NCI-H345 treated with DMSO at 0.1 percent for 48 hours (cell line): ENCODE measurements at regions not wholly inside any gene's neighbourhood (a gene's known extent, or its start where the extent isn't known, plus 50 kb on each side); places are given as distances from the start of the nearest gene placed in this dataset.
A peak's percentile ranks its signal among the peaks of the same experiment; 100 is the strongest.

Experiments used
- DNase-seq: peaks from one replicate; lab custom pipeline; 2025; ENCODE audit not compliant: unreplicated experiment; lab: John Stamatoyannopoulos, UW

DNA sequence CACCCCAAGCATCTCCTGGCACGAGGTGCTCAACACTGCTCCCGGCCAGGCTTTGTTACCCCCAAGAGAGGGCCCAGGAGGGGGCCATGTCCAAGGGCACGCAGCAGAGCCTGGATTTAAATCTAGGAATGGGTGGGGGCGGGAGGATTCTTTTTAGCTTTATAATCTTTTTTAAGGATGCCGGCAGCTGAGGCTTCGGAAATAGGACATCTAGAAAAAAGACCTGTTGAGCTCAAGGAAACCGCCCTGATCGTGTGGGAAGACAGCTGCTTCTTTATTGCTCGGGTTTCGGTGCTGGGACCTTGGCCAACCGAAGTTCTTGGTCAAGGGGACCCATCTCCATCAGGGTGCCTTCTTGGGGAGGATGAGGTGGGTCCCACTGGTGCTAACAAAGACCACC lies 317.9 kb downstream of the CTTN start:
- DNase-seq, result no peak

- no peak for DNase-seq
These were observed 318.9 kb downstream of the CTTN start for GRCh38 chr11:70716986-70717775.

- DNase-seq, result no peak
These were observed 319.7 kb downstream of the CTTN start for GRCh38 chr11:70717936-70718595.

DNA sequence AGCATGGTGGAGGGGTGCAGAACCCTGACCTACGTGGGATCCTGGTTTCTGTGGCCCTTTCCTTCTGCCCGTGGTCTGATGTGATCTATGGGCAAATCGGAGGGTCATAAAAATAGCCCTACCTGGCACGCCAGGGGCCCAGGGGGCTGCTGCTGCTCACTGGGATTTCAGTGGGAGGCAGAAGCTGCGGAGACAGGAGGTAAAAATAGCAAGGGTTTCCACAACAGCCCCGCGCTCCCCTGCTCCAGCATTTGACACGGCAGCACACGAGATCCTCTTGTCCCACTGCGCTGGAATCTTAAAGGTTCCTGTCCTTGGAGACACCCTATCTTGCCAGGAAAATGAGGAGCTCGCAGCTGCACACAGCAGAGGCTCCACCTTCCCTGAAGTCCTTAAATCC lies 321.2 kb downstream of the CTTN start:
- DNase-seq, result no peak

GRCh38 chr11:70720281-70720680 lies 322.0 kb downstream of the CTTN start:
- DNase-seq, result no peak

DNA sequence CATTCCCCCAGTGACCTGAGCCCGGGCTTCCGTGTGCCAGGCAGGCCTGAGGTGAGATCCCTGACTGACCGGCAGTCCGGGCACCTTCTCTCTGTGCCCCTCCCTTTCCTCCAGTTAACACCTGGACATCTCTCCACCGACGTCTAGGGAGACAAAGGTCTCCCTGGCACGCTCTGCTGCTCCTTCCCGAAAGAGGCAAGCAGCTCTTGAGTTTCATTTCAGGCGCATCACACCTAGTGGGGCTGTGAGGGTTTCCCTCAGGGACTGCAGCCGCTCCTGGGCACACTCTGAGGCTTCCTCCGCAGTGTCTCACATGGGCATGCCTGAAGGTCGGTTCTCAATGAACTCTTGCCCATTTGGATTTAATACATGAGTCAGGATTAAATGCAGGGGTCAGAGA lies 322.7 kb downstream of the CTTN start:
- peak; percentile 17 for DNase-seq

GRCh38 chr11:70725278-70725677 lies 326.9 kb downstream of the CTTN start:
- DNase-seq, result no peak

- DNase-seq, result no peak
These were observed 327.4 kb downstream of the CTTN start for GRCh38 chr11:70725739-70726138.

DNA sequence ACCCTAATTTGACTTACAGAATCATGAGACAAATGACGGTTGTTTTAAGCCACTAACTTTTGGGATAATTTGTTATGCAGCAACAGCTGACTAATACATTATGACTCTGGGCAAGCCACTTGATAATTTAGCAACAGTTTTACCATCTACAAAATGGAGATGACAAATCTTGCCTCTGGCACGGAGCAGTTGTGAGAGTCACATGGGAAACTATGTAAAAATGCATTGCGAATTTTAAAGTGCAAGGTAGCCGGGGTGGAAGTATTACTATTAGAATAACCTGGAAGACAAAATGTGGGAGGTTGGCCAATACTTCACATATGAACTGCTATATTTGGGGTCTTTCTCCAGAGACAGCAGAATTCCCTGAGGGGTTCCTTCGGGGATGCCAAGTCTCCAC lies 328.7 kb downstream of the CTTN start:
- DNase-seq, result no peak

DNA sequence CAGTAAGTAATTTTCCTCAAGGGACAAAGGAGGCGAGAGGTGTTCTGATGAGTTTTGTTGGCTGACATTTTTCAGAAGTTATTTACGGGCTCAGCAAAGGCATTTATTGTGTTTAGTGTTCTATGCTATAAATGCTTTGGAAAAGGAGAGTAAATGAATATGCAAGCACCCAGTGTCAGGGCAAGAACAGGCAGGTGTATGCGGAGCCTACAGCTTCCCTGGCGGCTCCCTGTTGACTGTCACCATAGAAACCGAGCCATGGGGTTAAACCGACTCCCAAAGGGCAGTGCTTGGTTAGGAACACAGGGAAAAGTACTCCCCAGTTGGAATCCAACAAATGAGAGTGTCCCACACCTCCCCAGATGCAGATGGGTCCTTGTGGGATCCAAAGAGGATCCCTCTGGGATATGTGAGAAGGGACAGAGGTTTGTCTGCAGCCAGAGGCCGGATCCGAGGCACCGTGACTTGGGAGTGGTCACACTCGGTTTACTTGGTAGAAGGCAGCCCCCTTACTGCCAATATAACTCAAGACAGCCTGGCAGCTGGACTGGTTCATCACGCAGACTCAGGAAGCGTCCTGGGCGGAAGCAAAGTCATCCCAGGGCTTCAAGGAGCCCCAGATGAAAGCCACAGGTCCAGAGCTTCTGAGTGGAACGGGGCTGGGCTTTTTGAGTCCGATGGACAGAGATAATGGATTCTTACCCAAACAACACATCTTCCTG lies 329.7 kb downstream of the CTTN start:
- DNase-seq, result peak; percentile 52

DNA sequence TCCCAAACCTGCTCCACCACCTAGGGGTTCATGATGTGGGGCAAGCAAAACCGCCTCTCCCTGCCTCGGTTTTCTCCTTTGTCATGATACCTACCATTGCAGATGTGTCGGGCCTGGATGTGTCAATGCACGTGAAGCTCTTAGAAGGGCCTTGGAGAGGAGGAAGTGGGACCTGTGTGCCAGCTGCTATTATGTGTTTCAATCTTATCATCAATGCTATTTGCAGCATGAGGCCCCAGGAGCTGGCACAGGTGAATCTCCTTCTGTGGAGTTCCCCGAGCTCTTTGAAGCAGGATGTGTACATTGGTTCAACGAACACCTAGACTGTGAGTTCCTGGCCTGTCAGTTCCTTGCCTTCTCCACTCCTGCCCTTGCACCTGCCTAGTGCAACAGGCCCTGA lies 331.6 kb downstream of the CTTN start:
- no peak for DNase-seq

- no peak for DNase-seq
These were observed 332.1 kb downstream of the CTTN start for GRCh38 chr11:70730411-70730810.

DNA sequence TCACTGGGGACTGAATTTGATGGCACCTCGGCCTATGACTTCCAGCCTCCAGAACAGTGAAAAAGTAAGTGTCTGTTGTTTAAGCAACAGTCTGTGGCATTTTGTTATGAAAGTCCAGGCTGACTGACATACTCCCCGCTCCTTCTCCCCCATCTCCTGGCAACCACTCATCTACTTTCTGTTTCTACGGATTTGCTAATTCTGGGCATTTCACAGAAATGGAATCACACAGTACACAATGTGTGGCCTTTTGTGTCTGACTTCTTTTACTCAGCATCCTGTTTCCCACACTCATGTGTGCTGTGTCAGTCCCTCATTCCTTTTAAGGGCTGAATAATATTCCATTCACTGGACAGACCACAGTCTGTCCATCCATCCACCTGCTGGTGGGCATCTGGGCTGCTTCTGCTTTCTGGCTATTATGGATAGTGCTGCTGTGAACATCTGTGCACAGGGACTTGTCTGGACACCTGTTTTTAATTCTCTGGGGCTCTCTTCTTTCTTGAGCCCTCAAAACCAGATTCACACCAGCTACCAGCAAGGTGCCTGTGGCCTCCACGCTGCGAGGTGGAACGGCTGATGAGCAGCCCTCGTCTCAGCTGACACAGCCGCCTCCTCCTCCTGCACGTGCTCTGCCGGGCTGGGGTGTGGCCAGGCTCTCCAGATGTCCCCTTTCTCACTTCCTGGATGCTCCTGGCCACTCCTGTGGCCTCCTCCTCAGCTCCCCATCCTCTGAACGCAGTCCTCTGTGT lies 333.1 kb downstream of the CTTN start:
- DNase-seq, result no peak

DNA sequence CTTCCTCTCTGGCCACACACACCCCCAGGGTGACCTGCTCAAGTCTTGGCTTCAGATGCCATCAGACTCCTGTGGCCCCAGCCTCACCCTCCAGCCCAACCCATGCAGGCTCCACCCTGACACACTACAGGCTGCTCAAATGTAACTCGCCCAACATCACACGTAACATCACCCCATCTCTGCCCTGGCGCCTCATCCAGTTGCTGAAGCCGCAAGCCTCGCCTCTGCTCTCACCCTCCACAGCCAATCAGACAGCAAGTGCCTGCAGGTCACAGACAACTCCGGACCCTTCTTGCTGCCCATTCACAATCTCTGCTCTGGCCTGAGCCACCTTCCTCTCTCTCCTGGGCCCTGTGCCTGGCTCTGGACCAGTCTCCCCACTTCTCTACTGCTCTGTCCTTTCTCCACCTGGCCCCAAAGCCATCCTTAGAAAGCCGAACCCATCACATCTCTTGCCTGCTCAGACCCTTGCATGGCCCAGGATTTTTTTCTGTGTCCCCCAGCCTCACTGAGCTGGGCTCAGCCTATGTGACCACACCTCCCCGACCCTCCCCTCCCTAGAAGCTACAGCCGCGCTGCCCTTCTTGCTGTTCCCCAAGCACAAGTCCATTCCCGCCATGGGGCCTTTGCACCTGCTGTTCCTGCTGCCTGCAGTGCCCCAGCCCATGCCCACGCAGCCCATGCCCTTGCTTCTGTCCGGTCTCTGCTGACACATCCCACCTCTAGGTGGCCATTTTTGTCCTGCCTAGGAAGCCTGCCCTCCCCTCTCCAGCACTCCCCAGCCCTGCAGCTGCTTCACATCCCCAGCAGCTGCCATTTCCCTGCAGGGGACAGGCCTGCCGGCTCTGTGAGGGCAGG lies 333.9 kb downstream of the CTTN start:
- no peak for DNase-seq

GRCh38 chr11:70732881-70733196 lies 334.5 kb downstream of the CTTN start:
- no peak for DNase-seq

GRCh38 chr11:70733327-70734325 lies 335.3 kb downstream of the CTTN start:
- no peak for DNase-seq

DNA sequence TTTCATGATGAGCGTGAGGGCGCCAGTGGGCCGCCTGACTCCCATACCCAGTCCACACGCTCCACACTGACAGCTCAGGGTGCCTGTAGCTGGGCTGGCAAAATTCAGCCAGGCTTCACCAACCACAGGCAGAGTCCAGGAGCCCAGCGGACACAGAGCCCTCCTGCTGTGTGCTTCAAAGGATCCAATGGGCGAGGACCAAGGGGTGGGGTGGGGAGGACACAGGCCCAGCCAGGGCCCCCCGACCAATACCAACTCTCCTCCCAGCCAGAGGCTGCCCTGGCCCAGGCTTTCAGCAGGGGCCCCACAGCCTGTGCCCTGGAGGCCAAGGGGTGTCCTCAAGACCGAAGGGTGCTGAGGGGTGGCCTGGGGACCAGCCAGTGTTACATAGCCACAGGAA lies 336.1 kb downstream of the CTTN start:
- no peak for DNase-seq

GRCh38 chr11:70734911-70735310 lies 336.6 kb downstream of the CTTN start:
- DNase-seq, result no peak

DNA sequence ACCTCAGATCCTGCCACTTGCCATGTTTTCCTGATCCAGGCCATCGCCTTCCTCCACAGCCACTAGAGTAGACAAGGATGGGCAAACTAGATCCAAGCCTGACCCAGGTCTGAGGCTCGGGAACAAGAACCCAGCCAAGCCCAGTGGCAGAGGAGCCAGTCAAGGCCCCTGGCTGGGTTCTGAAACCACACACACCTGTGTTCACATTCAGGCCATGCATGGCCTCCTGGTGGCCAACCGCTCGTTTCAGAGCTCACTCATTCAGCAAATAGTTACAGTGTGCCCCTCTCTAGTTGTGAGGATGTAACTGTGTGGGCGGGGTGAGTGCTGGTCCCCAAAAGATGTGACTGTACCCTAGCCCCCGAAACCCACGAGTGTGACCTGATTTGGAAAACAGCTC lies 337.6 kb downstream of the CTTN start:
- DNase-seq, result no peak
